H9 (cell line): ENCODE measurements at regions not wholly inside any gene's neighbourhood (a gene's known extent, or its start where the extent isn't known, plus 50 kb on each side); places are given as distances from the start of the nearest gene placed in this dataset.

Experiments
- DNase-seq: peaks from one replicate; pipeline ENCODE4 v3.0.0-alpha.2; 2017
- H2AFZ ChIP-seq: one replicate; pipeline ENCODE4 v1.6.1; 2013; ENCODE audit warnings: mild to moderate bottlenecking, low read length, control low read depth, moderate library complexity
- H2AK5ac ChIP-seq: 2 replicates; pipeline ENCODE4 v1.6.1; 2013; ENCODE audit warnings: low read length, control low read depth, mixed read lengths; ENCODE audit not compliant: insufficient read length
- H2BK120ac ChIP-seq: one replicate; pipeline ENCODE4 v1.6.1; 2013; ENCODE audit warnings: low read depth, mild to moderate bottlenecking, low read length, control low read depth, inconsistent platforms; ENCODE audit not compliant: poor library complexity, severe bottlenecking
- H2BK12ac ChIP-seq: 2 replicates; pipeline ENCODE4 v1.6.1; 2013; ENCODE audit warnings: low read length, control low read depth, mixed read lengths, low read depth; ENCODE audit not compliant: insufficient read length
- H2BK15ac ChIP-seq: 2 replicates; pipeline ENCODE4 v1.6.1; 2013; ENCODE audit warnings: low read depth, low read length, control low read depth
- H2BK20ac ChIP-seq: one replicate; pipeline ENCODE4 v1.6.1; 2013; ENCODE audit warnings: low read depth, mild to moderate bottlenecking, low read length, control low read depth, inconsistent platforms; ENCODE audit not compliant: poor library complexity, severe bottlenecking
- H2BK5ac ChIP-seq: 2 replicates; pipeline ENCODE4 v1.6.1; 2013; ENCODE audit warnings: low read length, control low read depth, mixed read lengths; ENCODE audit not compliant: insufficient read length
- H3K14ac ChIP-seq: 2 replicates; pipeline ENCODE4 v1.6.1; 2013; ENCODE audit warnings: low read length, control low read depth; ENCODE audit not compliant: insufficient read depth
- H3K18ac ChIP-seq: 2 replicates; pipeline ENCODE4 v1.6.1; 2013; ENCODE audit warnings: low read depth, mild to moderate bottlenecking, mixed read lengths, low read length, control low read depth; ENCODE audit not compliant: insufficient read length
- H3K23ac ChIP-seq: 2 replicates; pipeline ENCODE4 v1.6.1; 2013; ENCODE audit warnings: low read length, control low read depth, mixed read lengths, low read depth; ENCODE audit not compliant: insufficient read length
- H3K23me2 ChIP-seq: 2 replicates; pipeline ENCODE4 v1.6.1; 2013; ENCODE audit warnings: low read depth, mild to moderate bottlenecking, mixed read lengths, low read length, control low read depth; ENCODE audit not compliant: insufficient read length, poor library complexity, severe bottlenecking
- H3K27ac ChIP-seq: 2 replicates; pipeline ENCODE4 v1.5.1; 2013; ENCODE audit warnings: low read length, control low read depth, mixed read lengths, low read depth; ENCODE audit not compliant: insufficient read length
- H3K27me3 ChIP-seq: 2 replicates; pipeline ENCODE4 v1.6.1; 2013; ENCODE audit warnings: low read length, control low read depth, inconsistent platforms; ENCODE audit not compliant: insufficient read depth
- H3K4ac ChIP-seq: 2 replicates; pipeline ENCODE4 v1.6.1; 2013; ENCODE audit warnings: low read depth, mild to moderate bottlenecking, control low read depth, inconsistent platforms, low read length, moderate library complexity
- H3K4me1 ChIP-seq: 2 replicates; pipeline ENCODE4 v1.6.1; 2013; ENCODE audit warnings: low read length, control low read depth, inconsistent platforms; ENCODE audit not compliant: insufficient read depth
- H3K4me2 ChIP-seq: 2 replicates; pipeline ENCODE4 v1.6.1; 2013; ENCODE audit warnings: low read length, control low read depth, mixed read lengths; ENCODE audit not compliant: insufficient read length, insufficient read depth
- H3K56ac ChIP-seq: 2 replicates; pipeline ENCODE4 v1.6.1; 2013; ENCODE audit warnings: low read depth, mild to moderate bottlenecking, mixed read lengths, low read length, control low read depth; ENCODE audit not compliant: insufficient read length
- H3K79me1 ChIP-seq: 2 replicates; pipeline ENCODE4 v1.6.1; 2013; ENCODE audit warnings: low read depth, mild to moderate bottlenecking, moderate library complexity, low read length, control low read depth, inconsistent platforms; ENCODE audit not compliant: insufficient read depth, poor library complexity, severe bottlenecking
- H3K79me2 ChIP-seq: 2 replicates; pipeline ENCODE4 v1.6.1; 2013; ENCODE audit warnings: low read length, control low read depth, inconsistent platforms; ENCODE audit not compliant: insufficient read depth
- H3K9ac ChIP-seq: 2 replicates; pipeline ENCODE4 v1.6.1; 2013; ENCODE audit warnings: low read length, control low read depth, mixed read lengths; ENCODE audit not compliant: insufficient read length; ENCODE audit errors: extremely low read depth
- H3K9me3 ChIP-seq: one replicate; pipeline ENCODE4 v1.6.1; 2013; ENCODE audit warnings: low read depth, low read length, inconsistent platforms; ENCODE audit not compliant: control insufficient read depth
- H3T11ph ChIP-seq: one replicate; pipeline ENCODE4 v1.6.1; 2013; ENCODE audit warnings: mild to moderate bottlenecking, low read length, control low read depth, inconsistent platforms
- H4K20me1 ChIP-seq: one replicate; pipeline ENCODE4 v1.6.1; 2013; ENCODE audit not compliant: control insufficient read depth, insufficient read length, insufficient read depth
- H4K5ac ChIP-seq: 2 replicates; pipeline ENCODE4 v1.6.1; 2013; ENCODE audit warnings: low read depth, mild to moderate bottlenecking, mixed read lengths, low read length, control low read depth; ENCODE audit not compliant: insufficient read length
- H4K8ac ChIP-seq: replicated peaks from 2 replicates; pipeline ENCODE4 v1.6.1; 2013; ENCODE audit warnings: low read length, control low read depth, mixed read lengths, low read depth; ENCODE audit not compliant: insufficient read length
- H4K91ac ChIP-seq: 2 replicates; pipeline ENCODE4 v1.6.1; 2013; ENCODE audit warnings: low read depth, mild to moderate bottlenecking, moderate library complexity, mixed read lengths, low read length, control low read depth; ENCODE audit not compliant: insufficient read length
- H3K27ac Mint-ChIP-seq, 3 experiments: 2 replicates in 2 of 3; 3 replicates in 1 of 3; pipeline ENCODE4 v1.8.0; 2020 to 2021; ENCODE audit warnings: mixed read lengths in 3 of 3, mild to moderate bottlenecking in 1 of 3, moderate library complexity in 1 of 3
- H3K27me3 Mint-ChIP-seq: 2 replicates; pipeline ENCODE4 v1.8.0; 2021; ENCODE audit warnings: low read depth, mild to moderate bottlenecking, moderate library complexity, mixed read lengths
- H3K36me3 Mint-ChIP-seq, 3 experiments: 2 replicates in 2 of 3; 3 replicates in 1 of 3; pipeline ENCODE4 v1.8.0; 2020 to 2021; ENCODE audit warnings: low read depth in 3 of 3, mixed read lengths in 3 of 3; ENCODE audit not compliant: insufficient read depth in 1 of 3
- H3K4me1 Mint-ChIP-seq, 2 experiments: 2 replicates each; pipeline ENCODE4 v1.8.0; 2020; ENCODE audit warnings: mixed read lengths in 2 of 2
- H3K4me3 Mint-ChIP-seq, 2 experiments: 2 replicates in 1 of 2; 3 replicates in 1 of 2; pipeline ENCODE4 v1.8.0; 2020 to 2021; ENCODE audit warnings: mild to moderate bottlenecking in 2 of 2, mixed read lengths in 2 of 2, moderate library complexity in 1 of 2
- H3K9me3 Mint-ChIP-seq, 2 experiments: 2 replicates in 1 of 2; 3 replicates in 1 of 2; pipeline ENCODE4 v1.8.0; 2020; ENCODE audit warnings: mild to moderate bottlenecking in 2 of 2, mixed read lengths in 2 of 2, moderate library complexity in 1 of 2
- WGBS: extraction: QIAGEN DNeasy Blood & Tissue Kit; methylation state at CpG from one replicate; pipeline ENCODE4 v1.1.7; 2013; ENCODE audit warnings: missing lambda C conversion rate, low lambda C conversion rate, mixed read lengths; ENCODE audit not compliant: insufficient read length; ENCODE audit errors: extremely low coverage; 5-methylcytosine and 5-hydroxymethylcytosine counted together
- TF ChIP-seq, protein P1 (sequence below): fragments of 200-600 bp; sonication (generic); conservative IDR thresholded peaks from 3 replicates; pipeline ENCODE4 v1.8.0; 2021; ENCODE audit warnings: antibody characterized with exemption, mild to moderate bottlenecking

DNA sequence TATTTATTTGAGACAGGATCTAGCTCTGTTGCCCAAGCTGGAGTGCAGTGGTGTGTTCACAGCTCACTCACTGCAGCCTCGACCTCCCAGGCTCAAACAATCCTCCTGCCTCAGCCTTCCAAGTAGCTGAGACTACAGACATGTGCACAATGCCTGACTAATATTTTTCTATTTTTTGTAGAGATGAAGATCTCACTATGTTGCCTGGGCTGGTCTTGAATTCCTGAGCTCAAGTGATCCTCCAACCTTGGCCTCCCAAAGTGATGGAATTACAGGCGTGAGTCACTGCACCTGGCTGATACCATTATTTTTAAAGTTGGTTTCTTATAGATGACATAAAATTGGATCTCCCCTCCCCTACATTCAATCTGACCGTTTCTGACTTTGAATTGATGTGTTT lies 139.5 kb upstream of the RGMA start:
- no peak overlapping the region for H2AK5ac ChIP-seq
- H2BK12ac ChIP-seq = no peak overlapping the region
- no peak overlapping the region for H3T11ph ChIP-seq
- Mint-ChIP-seq H3K27me3 (peaks cover 21% of the 10 kb centered on the region), H3K9me3 (peaks cover 6 to 14% of the 10 kb centered on the region in 2 experiments; a peak in 4 of 5 replicates), H3K36me3 (peaks cover 0 to 13% (median 0%) of the 10 kb centered on the region in 3 experiments; a peak in 3 of 7 replicates), H3K4me1 (peaks cover 0 to 5% of the 10 kb centered on the region in 2 experiments; a peak in 3 of 4 replicates), H3K4me3 (no peak overlapping the region), H3K27ac (no peak overlapping the region)
- no peak overlapping the region for H3K56ac ChIP-seq
- no peak overlapping the region for H3K4ac ChIP-seq
- H3K27ac ChIP-seq = no peak overlapping the region
- H4K8ac ChIP-seq = no peak overlapping the region
- H3K4me2 ChIP-seq = no peak overlapping the region
- no peaks in the 10 kb centered on the region for H3K79me1 ChIP-seq
- H3K23ac ChIP-seq = no peak overlapping the region
- no peaks in the 10 kb centered on the region for H4K20me1 ChIP-seq
- no peak for DNase-seq
- no peak overlapping the region for H2AFZ ChIP-seq
- no peak overlapping the region for H2BK5ac ChIP-seq
- no peak overlapping the region for H3K14ac ChIP-seq
- no peak overlapping the region for H3K9ac ChIP-seq
- H2BK120ac ChIP-seq = no peak overlapping the region
- H4K5ac ChIP-seq = no peak overlapping the region
- no peak overlapping the region for H3K18ac ChIP-seq
- no peaks in the 10 kb centered on the region for H3K9me3 ChIP-seq
- H3K27me3 ChIP-seq = no peaks in the 10 kb centered on the region
- H3K4me1 ChIP-seq = no peaks in the 10 kb centered on the region
- no peaks in the 10 kb centered on the region for H3K79me2 ChIP-seq
- no peak overlapping the region for H2BK15ac ChIP-seq
- TF ChIP-seq, protein P1, sequence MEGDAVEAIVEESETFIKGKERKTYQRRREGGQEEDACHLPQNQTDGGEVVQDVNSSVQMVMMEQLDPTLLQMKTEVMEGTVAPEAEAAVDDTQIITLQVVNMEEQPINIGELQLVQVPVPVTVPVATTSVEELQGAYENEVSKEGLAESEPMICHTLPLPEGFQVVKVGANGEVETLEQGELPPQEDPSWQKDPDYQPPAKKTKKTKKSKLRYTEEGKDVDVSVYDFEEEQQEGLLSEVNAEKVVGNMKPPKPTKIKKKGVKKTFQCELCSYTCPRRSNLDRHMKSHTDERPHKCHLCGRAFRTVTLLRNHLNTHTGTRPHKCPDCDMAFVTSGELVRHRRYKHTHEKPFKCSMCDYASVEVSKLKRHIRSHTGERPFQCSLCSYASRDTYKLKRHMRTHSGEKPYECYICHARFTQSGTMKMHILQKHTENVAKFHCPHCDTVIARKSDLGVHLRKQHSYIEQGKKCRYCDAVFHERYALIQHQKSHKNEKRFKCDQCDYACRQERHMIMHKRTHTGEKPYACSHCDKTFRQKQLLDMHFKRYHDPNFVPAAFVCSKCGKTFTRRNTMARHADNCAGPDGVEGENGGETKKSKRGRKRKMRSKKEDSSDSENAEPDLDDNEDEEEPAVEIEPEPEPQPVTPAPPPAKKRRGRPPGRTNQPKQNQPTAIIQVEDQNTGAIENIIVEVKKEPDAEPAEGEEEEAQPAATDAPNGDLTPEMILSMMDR = no peak
- no peak overlapping the region for H2BK20ac ChIP-seq
- no CpG with 5 or more reads among the region's 3 CpGs for WGBS
- H4K91ac ChIP-seq = no peak overlapping the region
- H3K23me2 ChIP-seq = no peaks in the 10 kb centered on the region
